GM23338 (cell line): ENCODE measurements at regions not wholly inside any gene's neighbourhood (a gene's known extent, or its start where the extent isn't known, plus 50 kb on each side); places are given as distances from the start of the nearest gene placed in this dataset.

Source experiments
- ATAC-seq: fragments of 200-7000 bp; cut with Tn5 transposase; 3 replicates; pipeline ENCODE4 v1.9.1; 2020
- DNase-seq: peaks from one replicate; pipeline ENCODE4 v3.0.0-alpha.2; 2015; ENCODE audit warnings: low spot score
- H2AFZ ChIP-seq: fragments of 200-600 bp; sonication (generic); 2 replicates; pipeline ENCODE4 v1.8.0; 2016; ENCODE audit warnings: antibody characterized with exemption, mild to moderate bottlenecking, moderate library complexity
- H3F3A ChIP-seq: fragments of 200-600 bp; sonication (generic); replicated peaks from 2 replicates; pipeline ENCODE4 v1.8.0; 2017; ENCODE audit warnings: antibody characterized with exemption, mixed run types, low read depth
- H3K27ac ChIP-seq: fragments of 200-600 bp; sonication (generic); 2 replicates; pipeline ENCODE4 v1.6.1; 2016; ENCODE audit warnings: low read depth
- H3K27me3 ChIP-seq: fragments of 200-600 bp; sonication (generic); 2 replicates; pipeline ENCODE4 v1.8.0; 2016; ENCODE audit warnings: mild to moderate bottlenecking, mixed run types, moderate library complexity; ENCODE audit not compliant: insufficient read depth
- H3K36me3 ChIP-seq: fragments of 200-600 bp; sonication (generic); 2 replicates; pipeline ENCODE4 v1.8.0; 2016; ENCODE audit warnings: mild to moderate bottlenecking; ENCODE audit not compliant: insufficient read depth
- H3K4me1 ChIP-seq: fragments of 200-600 bp; sonication (generic); 2 replicates; pipeline ENCODE4 v1.8.0; 2016; ENCODE audit warnings: mild to moderate bottlenecking, moderate library complexity; ENCODE audit not compliant: insufficient read depth
- H3K4me2 ChIP-seq: fragments of 200-600 bp; sonication (generic); 2 replicates; pipeline ENCODE4 v1.7.1; 2017; ENCODE audit warnings: mixed run types
- H3K4me3 ChIP-seq: fragments of 200-600 bp; sonication (generic); 2 replicates; pipeline ENCODE4 v1.6.1; 2016; ENCODE audit warnings: mixed run types
- H3K79me2 ChIP-seq: fragments of 200-600 bp; sonication (generic); replicated peaks from 2 replicates; pipeline ENCODE4 v1.8.0; 2017; ENCODE audit warnings: mild to moderate bottlenecking; ENCODE audit not compliant: insufficient read depth
- H3K9me2 ChIP-seq: fragments of 200-600 bp; sonication (generic); 2 replicates; pipeline ENCODE4 v1.8.0; 2017; ENCODE audit not compliant: insufficient read depth
- H4K20me1 ChIP-seq: fragments of 200-600 bp; sonication (generic); replicated peaks from 2 replicates; pipeline ENCODE4 v1.8.0; 2017; ENCODE audit warnings: mild to moderate bottlenecking; ENCODE audit not compliant: insufficient read depth
- H3K27ac Mint-ChIP-seq: 2 replicates; pipeline ENCODE4 v1.8.0; 2020; ENCODE audit warnings: inconsistent platforms, mild to moderate bottlenecking, moderate library complexity, mixed read lengths
- H3K27me3 Mint-ChIP-seq: 3 replicates; pipeline ENCODE4 v1.8.0; 2022; ENCODE audit warnings: low read depth, mild to moderate bottlenecking, moderate library complexity, mixed read lengths, inconsistent platforms; ENCODE audit not compliant: insufficient read depth, poor library complexity
- H3K36me3 Mint-ChIP-seq: 3 replicates; pipeline ENCODE4 v1.8.0; 2021; ENCODE audit warnings: low read depth, mild to moderate bottlenecking, inconsistent platforms, moderate library complexity, mixed read lengths
- H3K4me1 Mint-ChIP-seq: 3 replicates; pipeline ENCODE4 v1.8.0; 2020; ENCODE audit warnings: mild to moderate bottlenecking, inconsistent platforms, mixed read lengths
- H3K4me3 Mint-ChIP-seq: 3 replicates; pipeline ENCODE4 v1.8.0; 2021; ENCODE audit warnings: moderate library complexity, mild to moderate bottlenecking, inconsistent platforms, mixed read lengths
- H3K9me3 Mint-ChIP-seq: 3 replicates; pipeline ENCODE4 v1.8.0; 2020; ENCODE audit warnings: moderate library complexity, mild to moderate bottlenecking, inconsistent platforms, mixed read lengths
- CREB1 ChIP-seq: fragments of 250-450 bp; sonication (Bioruptor Pico); IDR thresholded peaks from 2 replicates; pipeline ENCODE4 v1.5.0; 2020; ENCODE audit warnings: low read depth, mild to moderate bottlenecking, moderate library complexity
- EZH2 ChIP-seq: fragments of 200-600 bp; sonication (generic); IDR thresholded peaks from one replicate; pipeline ENCODE4 v1.8.0; 2017; ENCODE audit warnings: antibody characterized with exemption, mild to moderate bottlenecking, low read depth; ENCODE audit not compliant: unreplicated experiment
- JUNB ChIP-seq: IDR thresholded peaks from one replicate; pipeline ENCODE4 v1.6.1; 2016; ENCODE audit warnings: antibody characterized with exemption; ENCODE audit not compliant: unreplicated experiment
- NANOG ChIP-seq: IDR thresholded peaks from 2 replicates; pipeline ENCODE4 v1.6.1; 2016; ENCODE audit warnings: antibody characterized with exemption, borderline replicate concordance
- STAT1 ChIP-seq: IDR thresholded peaks from one replicate; pipeline ENCODE4 v1.6.1; 2016; ENCODE audit warnings: antibody characterized with exemption; ENCODE audit not compliant: unreplicated experiment
- ZNF114 ChIP-seq: fragments of 250-450 bp; sonication (Bioruptor Pico); IDR thresholded peaks from 2 replicates; pipeline ENCODE4 v1.5.0; 2020; ENCODE audit warnings: mild to moderate bottlenecking, moderate library complexity
- ZNF331 ChIP-seq: fragments of 250-450 bp; sonication (Bioruptor Pico); IDR thresholded peaks from 2 replicates; pipeline ENCODE4 v1.5.0; 2020; ENCODE audit warnings: low read depth, mild to moderate bottlenecking, moderate library complexity
- TF ChIP-seq, protein P1 (sequence below): IDR thresholded peaks from 2 replicates; pipeline ENCODE4 v1.6.1; 2016; ENCODE audit warnings: antibody characterized with exemption
- TF ChIP-seq, protein P2 (sequence below): IDR thresholded peaks from one replicate; pipeline ENCODE4 v1.6.1; 2018; ENCODE audit warnings: antibody characterized with exemption; ENCODE audit not compliant: unreplicated experiment
- TF ChIP-seq, protein P3 (sequence below), 2 experiments: fragments of 200-600 bp in 1 of 2; sonication (generic) in 1 of 2; conservative IDR thresholded peaks; 2 replicates each; pipeline versions ENCODE4 v1.5.1 to v1.6.1; 2016 to 2017; ENCODE audit warnings: antibody characterized with exemption in 2 of 2, low read depth in 2 of 2, mild to moderate bottlenecking in 2 of 2, moderate library complexity in 1 of 2

DNA sequence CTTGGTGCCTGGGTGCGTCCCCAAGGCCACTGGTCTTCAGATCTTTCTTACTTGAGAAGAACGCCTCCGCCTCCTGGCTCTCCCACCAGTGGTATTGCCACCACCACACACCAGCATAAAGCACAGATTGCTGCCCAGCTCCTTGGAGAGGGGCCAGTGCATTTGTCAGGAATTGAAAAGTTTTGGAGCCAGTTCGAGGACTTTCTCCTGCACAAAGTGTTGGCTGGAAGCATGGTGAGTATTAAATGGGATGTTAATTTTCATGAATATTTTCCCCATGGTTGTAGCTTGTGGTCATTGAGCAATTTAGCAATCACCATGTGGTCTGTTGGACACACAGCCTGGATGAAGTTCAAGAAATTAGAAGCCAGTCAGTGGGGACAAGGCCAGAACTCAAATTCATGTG, 684.6 kb upstream of the FANCL start:
- H3K4me3 Mint-ChIP-seq = no peak overlapping the region
- peaks cover 20% of the 10 kb centered on the region for H3K4me1 Mint-ChIP-seq
- H3K27ac ChIP-seq = no peak overlapping the region
- no peak overlapping the region for H3K4me3 ChIP-seq
- no peaks in the 10 kb centered on the region for H3K27me3 Mint-ChIP-seq
- ATAC-seq (no peak), DNase-seq (no peak)
- no peak overlapping the region for H2AFZ ChIP-seq
- H3K27ac Mint-ChIP-seq = no peak overlapping the region
- H3K9me3 Mint-ChIP-seq = no peaks in the 10 kb centered on the region
- peaks cover 25% of the 10 kb centered on the region for H3K4me1 ChIP-seq
- TF ChIP-seq, protein P1, sequence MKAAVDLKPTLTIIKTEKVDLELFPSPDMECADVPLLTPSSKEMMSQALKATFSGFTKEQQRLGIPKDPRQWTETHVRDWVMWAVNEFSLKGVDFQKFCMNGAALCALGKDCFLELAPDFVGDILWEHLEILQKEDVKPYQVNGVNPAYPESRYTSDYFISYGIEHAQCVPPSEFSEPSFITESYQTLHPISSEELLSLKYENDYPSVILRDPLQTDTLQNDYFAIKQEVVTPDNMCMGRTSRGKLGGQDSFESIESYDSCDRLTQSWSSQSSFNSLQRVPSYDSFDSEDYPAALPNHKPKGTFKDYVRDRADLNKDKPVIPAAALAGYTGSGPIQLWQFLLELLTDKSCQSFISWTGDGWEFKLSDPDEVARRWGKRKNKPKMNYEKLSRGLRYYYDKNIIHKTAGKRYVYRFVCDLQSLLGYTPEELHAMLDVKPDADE = no peak
- TF ChIP-seq CREB1 = no peak
- no peak for TF ChIP-seq ZNF114 (CRISPR knock-in tag)
- no peak for TF ChIP-seq EZH2
- TF ChIP-seq, protein P2, sequence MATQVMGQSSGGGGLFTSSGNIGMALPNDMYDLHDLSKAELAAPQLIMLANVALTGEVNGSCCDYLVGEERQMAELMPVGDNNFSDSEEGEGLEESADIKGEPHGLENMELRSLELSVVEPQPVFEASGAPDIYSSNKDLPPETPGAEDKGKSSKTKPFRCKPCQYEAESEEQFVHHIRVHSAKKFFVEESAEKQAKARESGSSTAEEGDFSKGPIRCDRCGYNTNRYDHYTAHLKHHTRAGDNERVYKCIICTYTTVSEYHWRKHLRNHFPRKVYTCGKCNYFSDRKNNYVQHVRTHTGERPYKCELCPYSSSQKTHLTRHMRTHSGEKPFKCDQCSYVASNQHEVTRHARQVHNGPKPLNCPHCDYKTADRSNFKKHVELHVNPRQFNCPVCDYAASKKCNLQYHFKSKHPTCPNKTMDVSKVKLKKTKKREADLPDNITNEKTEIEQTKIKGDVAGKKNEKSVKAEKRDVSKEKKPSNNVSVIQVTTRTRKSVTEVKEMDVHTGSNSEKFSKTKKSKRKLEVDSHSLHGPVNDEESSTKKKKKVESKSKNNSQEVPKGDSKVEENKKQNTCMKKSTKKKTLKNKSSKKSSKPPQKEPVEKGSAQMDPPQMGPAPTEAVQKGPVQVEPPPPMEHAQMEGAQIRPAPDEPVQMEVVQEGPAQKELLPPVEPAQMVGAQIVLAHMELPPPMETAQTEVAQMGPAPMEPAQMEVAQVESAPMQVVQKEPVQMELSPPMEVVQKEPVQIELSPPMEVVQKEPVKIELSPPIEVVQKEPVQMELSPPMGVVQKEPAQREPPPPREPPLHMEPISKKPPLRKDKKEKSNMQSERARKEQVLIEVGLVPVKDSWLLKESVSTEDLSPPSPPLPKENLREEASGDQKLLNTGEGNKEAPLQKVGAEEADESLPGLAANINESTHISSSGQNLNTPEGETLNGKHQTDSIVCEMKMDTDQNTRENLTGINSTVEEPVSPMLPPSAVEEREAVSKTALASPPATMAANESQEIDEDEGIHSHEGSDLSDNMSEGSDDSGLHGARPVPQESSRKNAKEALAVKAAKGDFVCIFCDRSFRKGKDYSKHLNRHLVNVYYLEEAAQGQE = no peak
- TF ChIP-seq NANOG = no peak
- H3F3A ChIP-seq = no peaks in the 10 kb centered on the region
- no peaks in the 10 kb centered on the region for H3K36me3 ChIP-seq
- H3K27me3 ChIP-seq = no peaks in the 10 kb centered on the region
- no peaks in the 10 kb centered on the region for H3K79me2 ChIP-seq
- peaks cover 4% of the 10 kb centered on the region; the same call in 1 of the 2 replicates for H3K9me2 ChIP-seq
- H3K36me3 Mint-ChIP-seq = no peaks in the 10 kb centered on the region
- no peaks in the 10 kb centered on the region for H4K20me1 ChIP-seq
- no peak overlapping the region for H3K4me2 ChIP-seq

DNA sequence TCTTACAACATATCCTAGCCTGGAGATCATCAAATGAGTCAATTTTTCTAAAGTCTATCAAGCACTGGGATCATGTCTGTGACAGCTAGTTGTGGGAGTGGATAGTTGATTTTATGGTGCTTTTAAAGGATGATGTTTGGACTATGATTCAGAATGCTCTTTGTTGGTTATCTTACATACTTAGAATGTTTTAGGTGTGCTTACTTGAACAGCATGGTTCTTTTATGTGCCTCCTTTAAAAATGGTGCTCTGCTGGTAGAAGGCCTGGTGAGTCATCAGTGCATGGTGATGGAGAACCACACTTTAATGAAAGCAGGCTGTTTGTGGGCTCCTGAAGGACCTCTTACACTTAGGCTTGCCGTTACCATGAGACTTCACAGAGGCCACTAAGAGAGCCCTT, 682.7 kb upstream of the FANCL start:
- Histone ChIP-seq H3K27ac (no peak overlapping the region), H3F3A (no peaks in the 10 kb centered on the region), H3K79me2 (no peaks in the 10 kb centered on the region), H3K4me3 (no peak overlapping the region), H3K36me3 (no peaks in the 10 kb centered on the region), H3K9me2 (peaks cover 4% of the 10 kb centered on the region; the same call in 1 of the 2 replicates), H3K27me3 (no peaks in the 10 kb centered on the region), H3K4me1 (peaks cover 14% of the 10 kb centered on the region), H4K20me1 (no peaks in the 10 kb centered on the region), H3K4me2 (no peak overlapping the region), H2AFZ (no peak overlapping the region)
- no peak overlapping the region for H3K4me3 Mint-ChIP-seq
- H3K4me1 Mint-ChIP-seq = peaks cover 11% of the 10 kb centered on the region
- ATAC-seq (no peak), DNase-seq (no peak)
- H3K27me3 Mint-ChIP-seq = no peaks in the 10 kb centered on the region
- H3K27ac Mint-ChIP-seq = no peak overlapping the region
- H3K36me3 Mint-ChIP-seq = no peaks in the 10 kb centered on the region
- no peaks in the 10 kb centered on the region for H3K9me3 Mint-ChIP-seq
- TF ChIP-seq, protein P2 = no peak
- no peak for TF ChIP-seq JUNB
- TF ChIP-seq STAT1 = no peak
- no peak for TF ChIP-seq ZNF114 (CRISPR knock-in tag)
- TF ChIP-seq ZNF331 (CRISPR knock-in tag) = no peak
- TF ChIP-seq, protein P1 = no peak
- TF ChIP-seq NANOG = no peak
- TF ChIP-seq, protein P3, sequence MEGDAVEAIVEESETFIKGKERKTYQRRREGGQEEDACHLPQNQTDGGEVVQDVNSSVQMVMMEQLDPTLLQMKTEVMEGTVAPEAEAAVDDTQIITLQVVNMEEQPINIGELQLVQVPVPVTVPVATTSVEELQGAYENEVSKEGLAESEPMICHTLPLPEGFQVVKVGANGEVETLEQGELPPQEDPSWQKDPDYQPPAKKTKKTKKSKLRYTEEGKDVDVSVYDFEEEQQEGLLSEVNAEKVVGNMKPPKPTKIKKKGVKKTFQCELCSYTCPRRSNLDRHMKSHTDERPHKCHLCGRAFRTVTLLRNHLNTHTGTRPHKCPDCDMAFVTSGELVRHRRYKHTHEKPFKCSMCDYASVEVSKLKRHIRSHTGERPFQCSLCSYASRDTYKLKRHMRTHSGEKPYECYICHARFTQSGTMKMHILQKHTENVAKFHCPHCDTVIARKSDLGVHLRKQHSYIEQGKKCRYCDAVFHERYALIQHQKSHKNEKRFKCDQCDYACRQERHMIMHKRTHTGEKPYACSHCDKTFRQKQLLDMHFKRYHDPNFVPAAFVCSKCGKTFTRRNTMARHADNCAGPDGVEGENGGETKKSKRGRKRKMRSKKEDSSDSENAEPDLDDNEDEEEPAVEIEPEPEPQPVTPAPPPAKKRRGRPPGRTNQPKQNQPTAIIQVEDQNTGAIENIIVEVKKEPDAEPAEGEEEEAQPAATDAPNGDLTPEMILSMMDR (conservative IDR thresholded peaks at IDR 0.05; ENCODE audit: low read depth in 2 of 2) = no peak
- TF ChIP-seq CREB1 = no peak
